ENCODE measurements at regions not wholly inside any gene's neighbourhood (a gene's known extent, or its start where the extent isn't known, plus 50 kb on each side); places are given as distances from the start of the nearest gene placed in this dataset.

DNA sequence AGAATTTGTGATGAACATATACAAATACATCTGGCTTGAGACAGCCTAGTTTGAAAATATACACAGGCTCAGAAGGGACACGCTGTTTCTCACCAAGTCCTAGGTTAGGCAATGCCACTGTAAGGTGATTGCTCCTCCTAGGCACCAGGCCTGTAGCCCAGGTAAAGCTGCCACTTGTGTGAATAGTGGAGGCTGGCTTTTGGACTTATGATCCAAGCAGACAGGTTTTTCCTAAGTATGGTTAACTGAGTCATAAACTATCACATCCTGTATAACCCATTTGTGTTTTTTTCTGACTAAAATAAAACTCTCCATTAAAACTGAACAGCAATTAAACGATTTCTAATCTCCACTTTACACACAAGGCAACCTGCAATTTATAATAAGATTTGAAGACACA, 81.0 kb downstream of the SEMA4F start:
- no peak for TF ChIP-seq POLR2AphosphoS5 (IDR thresholded peaks at IDR 0.05)
- TF ChIP-seq, protein P1, sequence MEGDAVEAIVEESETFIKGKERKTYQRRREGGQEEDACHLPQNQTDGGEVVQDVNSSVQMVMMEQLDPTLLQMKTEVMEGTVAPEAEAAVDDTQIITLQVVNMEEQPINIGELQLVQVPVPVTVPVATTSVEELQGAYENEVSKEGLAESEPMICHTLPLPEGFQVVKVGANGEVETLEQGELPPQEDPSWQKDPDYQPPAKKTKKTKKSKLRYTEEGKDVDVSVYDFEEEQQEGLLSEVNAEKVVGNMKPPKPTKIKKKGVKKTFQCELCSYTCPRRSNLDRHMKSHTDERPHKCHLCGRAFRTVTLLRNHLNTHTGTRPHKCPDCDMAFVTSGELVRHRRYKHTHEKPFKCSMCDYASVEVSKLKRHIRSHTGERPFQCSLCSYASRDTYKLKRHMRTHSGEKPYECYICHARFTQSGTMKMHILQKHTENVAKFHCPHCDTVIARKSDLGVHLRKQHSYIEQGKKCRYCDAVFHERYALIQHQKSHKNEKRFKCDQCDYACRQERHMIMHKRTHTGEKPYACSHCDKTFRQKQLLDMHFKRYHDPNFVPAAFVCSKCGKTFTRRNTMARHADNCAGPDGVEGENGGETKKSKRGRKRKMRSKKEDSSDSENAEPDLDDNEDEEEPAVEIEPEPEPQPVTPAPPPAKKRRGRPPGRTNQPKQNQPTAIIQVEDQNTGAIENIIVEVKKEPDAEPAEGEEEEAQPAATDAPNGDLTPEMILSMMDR (IDR thresholded peaks at IDR 0.05) = no peak
- no peak for TF ChIP-seq EP300 (IDR thresholded peaks at IDR 0.05)

Measured in stomach (tissue), 4 donors.